GM19324 (cell line): ENCODE measurements at regions not wholly inside any gene's neighbourhood (a gene's known extent, or its start where the extent isn't known, plus 50 kb on each side); places are given as distances from the start of the nearest gene placed in this dataset.
A peak's percentile ranks its signal among the peaks of the same experiment; 100 is the strongest.
"Not testable (repeated sequence)": the region's sequence is repeated elsewhere in the genome, so short reads cannot be mapped to it uniquely, and the experiment has no call there.

Source experiments
- ATAC-seq: cut with Tn5 transposase; IDR thresholded peaks from one replicate; pipeline ENCODE4 v1.9.1; 2021; ENCODE audit warnings: mild to moderate bottlenecking, moderate library complexity; ENCODE audit not compliant: unreplicated experiment, low FRiP score

GRCh38 chr9:82115900-82116299 is 127.3 kb downstream of the SPATA31D1 start:
- ATAC-seq: no peak

- ATAC-seq: no peak
Observed at GRCh38 chr9:82116556-82116955, 128.0 kb downstream of the SPATA31D1 start.

- no peak for ATAC-seq
Observed at GRCh38 chr9:82117026-82117811, 128.6 kb downstream of the SPATA31D1 start.

GRCh38 chr9:82122731-82123130 is 134.2 kb downstream of the SPATA31D1 start:
- no peak for ATAC-seq

- no peak for ATAC-seq
Observed at GRCh38 chr9:82124090-82124489, 135.5 kb downstream of the SPATA31D1 start.

- no peak for ATAC-seq
Observed at GRCh38 chr9:82126256-82126655, 137.7 kb downstream of the SPATA31D1 start.

GRCh38 chr9:82127465-82127864 is 138.9 kb downstream of the SPATA31D1 start:
- peak; percentile 26 for ATAC-seq

- peak; percentile 76 for ATAC-seq
Observed at GRCh38 chr9:82128011-82128696, 139.6 kb downstream of the SPATA31D1 start.

- ATAC-seq: no peak
Observed at GRCh38 chr9:82129708-82130107, 141.1 kb downstream of the SPATA31D1 start.

- ATAC-seq: no peak
Observed at GRCh38 chr9:82130331-82131042, 141.9 kb downstream of the SPATA31D1 start.

GRCh38 chr9:82131072-82131471 is 142.5 kb downstream of the SPATA31D1 start:
- ATAC-seq: no peak

- ATAC-seq: no peak
Observed at GRCh38 chr9:82132024-82132423, 143.5 kb downstream of the SPATA31D1 start.

- no peak for ATAC-seq
Observed at GRCh38 chr9:82134010-82134409, 145.4 kb downstream of the SPATA31D1 start.

GRCh38 chr9:82135106-82135505 is 146.5 kb downstream of the SPATA31D1 start:
- ATAC-seq: no peak

- not testable (repeated sequence) for ATAC-seq
Observed at GRCh38 chr9:82138081-82138480, 149.5 kb downstream of the SPATA31D1 start.

- ATAC-seq: no peak
Observed at GRCh38 chr9:82140471-82140870, 151.9 kb downstream of the SPATA31D1 start.

GRCh38 chr9:82144803-82145202 is 156.2 kb downstream of the SPATA31D1 start:
- no peak for ATAC-seq

- ATAC-seq: no peak
Observed at GRCh38 chr9:82146677-82147076, 158.1 kb downstream of the SPATA31D1 start.

- no peak for ATAC-seq
Observed at GRCh38 chr9:82147798-82148425, 159.3 kb downstream of the SPATA31D1 start.

GRCh38 chr9:82148426-82148810 is 159.8 kb downstream of the SPATA31D1 start:
- ATAC-seq: no peak

- ATAC-seq: no peak
Observed at GRCh38 chr9:82148901-82149461, 160.4 kb downstream of the SPATA31D1 start.
